Lung (tissue), 11 donors: ENCODE measurements at regions not wholly inside any gene's neighbourhood (a gene's known extent, or its start where the extent isn't known, plus 50 kb on each side); places are given as distances from the start of the nearest gene placed in this dataset.

Source experiments
- ATAC-seq: fragments of 200-7000 bp; cut with Tn5 transposase; one replicate; pipeline ENCODE4 v1.9.1; 2020; ENCODE audit warnings: moderate number of reproducible peaks; ENCODE audit not compliant: insufficient read depth, low FRiP score
- DNase-seq, 3 donors: peaks; one replicate each; pipeline ENCODE4 v3.0.0-alpha.2; 2013 to 2017
- H3K27ac ChIP-seq, 2 donors: one replicate each; pipeline ENCODE4 v1.5.1; 2013; ENCODE audit warnings: mild to moderate bottlenecking in 2 of 2, moderate library complexity in 2 of 2, control low read depth in 1 of 2, inconsistent platforms in 1 of 2, low read depth in 1 of 2, low read length in 1 of 2
- H3K27me3 ChIP-seq, 3 donors: one replicate each; pipeline ENCODE4 v1.5.1; 2013; ENCODE audit warnings: low read length in 2 of 3; ENCODE audit not compliant: control insufficient read depth in 3 of 3, insufficient read depth in 3 of 3
- H3K36me3 ChIP-seq, 4 donors: one replicate each; pipeline ENCODE4 v1.5.1; 2013; ENCODE audit warnings: low read length in 4 of 4, mild to moderate bottlenecking in 1 of 4, moderate library complexity in 1 of 4; ENCODE audit not compliant: control insufficient read depth in 4 of 4, insufficient read depth in 4 of 4
- H3K4me1 ChIP-seq, 5 donors: one replicate each; pipeline ENCODE4 v1.5.1; 2013; ENCODE audit warnings: low read length in 5 of 5, mild to moderate bottlenecking in 2 of 5, moderate library complexity in 1 of 5; ENCODE audit not compliant: control insufficient read depth in 5 of 5, insufficient read depth in 5 of 5
- H3K4me3 ChIP-seq: one replicate; pipeline ENCODE4 v1.5.1; 2013; ENCODE audit warnings: mild to moderate bottlenecking, control low read depth, moderate library complexity
- H3K9ac ChIP-seq, 2 donors: one replicate each; pipeline ENCODE4 v1.5.1; 2013; ENCODE audit warnings: low read length in 2 of 2, control low read depth in 1 of 2; ENCODE audit not compliant: insufficient read depth in 1 of 2
- H3K9me3 ChIP-seq, 4 donors: one replicate each; pipeline ENCODE4 v1.5.1; 2013; ENCODE audit warnings: low read length in 3 of 4, mild to moderate bottlenecking in 1 of 4, moderate library complexity in 1 of 4; ENCODE audit not compliant: control insufficient read depth in 4 of 4, insufficient read depth in 3 of 4
- CTCF ChIP-seq: IDR thresholded peaks from 2 replicates; pipeline ENCODE4 v1.5.1; 2012; ENCODE audit warnings: mild to moderate bottlenecking; ENCODE audit errors: control extremely low read depth, extremely low read depth
- WGBS, 2 donors: extraction: QIAGEN DNeasy Blood & Tissue Kit; methylation state at CpG; one replicate each; pipeline ENCODE4 v1.1.7; 2013; 5-methylcytosine and 5-hydroxymethylcytosine counted together
- donor health status: control.
- donor health status: control.
- donor health status: Bipolar disorder and iron deficiency.
- donor health status: healthy.
- donor health status: DM: yes; HTN: yes; CAD: no.

DNA sequence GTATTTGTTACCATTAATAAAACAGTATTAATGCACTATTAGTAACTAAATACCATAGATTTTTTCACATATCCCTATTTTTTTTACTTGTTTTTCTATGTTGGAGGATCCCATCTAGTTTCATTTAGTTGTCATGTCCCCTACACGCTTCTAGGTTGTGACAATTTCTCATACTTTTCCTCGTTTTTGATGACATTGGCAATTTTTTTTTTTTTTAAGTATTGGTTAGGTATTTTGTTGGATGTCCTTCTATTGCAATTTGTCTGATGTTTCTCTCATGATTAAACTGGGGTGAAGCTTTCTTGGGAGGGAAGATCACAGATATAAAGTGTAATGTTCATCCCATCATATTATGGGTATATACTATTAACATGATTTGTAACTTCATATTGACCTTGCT, 409.1 kb upstream of the CNTN6 start:
- Histone ChIP-seq H3K4me1 (no peaks in the 10 kb centered on the region), H3K27me3 (no peaks in the 10 kb centered on the region), H3K36me3 (no peaks in the 10 kb centered on the region), H3K9me3 (no peaks in the 10 kb centered on the region), H3K4me3 (no peak overlapping the region), H3K9ac (no peak overlapping the region), H3K27ac (no peak overlapping the region)
- no peak for ATAC-seq
- no peak for TF ChIP-seq CTCF
- no peak for DNase-seq
- WGBS, 2 donors, result 64 to 71% methylated on average over 2 of the region's 2 CpGs

GRCh38 chr3:690770-691169, 402.1 kb upstream of the CNTN6 start:
- Histone ChIP-seq H3K9ac (no peak overlapping the region), H3K9me3 (peaks cover 0 to 10% (median 0%) of the 10 kb centered on the region in 4 donors), H3K4me1 (no peaks in the 10 kb centered on the region), H3K27me3 (no peaks in the 10 kb centered on the region), H3K36me3 (no peaks in the 10 kb centered on the region), H3K27ac (no peak overlapping the region), H3K4me3 (no peak overlapping the region)
- DNase-seq (no peak), ATAC-seq (no peak)
- no peak for TF ChIP-seq CTCF
- WGBS, 2 donors, result 82 to 87% methylated on average over 4 of the region's 4 CpGs

DNA sequence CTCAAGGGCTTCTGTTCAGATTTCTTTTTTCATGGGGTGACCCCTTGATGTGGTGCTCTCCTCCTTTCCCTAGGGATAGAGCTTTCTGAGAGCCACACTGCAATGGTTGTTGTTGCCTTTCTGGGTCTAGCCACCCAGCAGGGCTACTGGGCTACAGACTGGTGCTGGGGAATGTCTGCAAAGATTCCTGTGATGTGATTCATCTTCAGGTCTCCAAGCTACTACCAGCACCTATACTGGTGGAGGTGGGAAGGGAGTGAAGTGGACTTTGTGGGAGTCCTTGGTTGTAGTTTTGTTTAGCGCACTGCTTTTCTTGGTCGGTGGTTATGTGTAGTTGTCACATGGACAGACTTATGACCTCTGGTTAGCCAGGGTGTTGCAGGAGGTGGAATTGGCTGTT, 392.3 kb upstream of the CNTN6 start:
- Histone ChIP-seq H3K27ac (no peak overlapping the region), H3K36me3 (no peaks in the 10 kb centered on the region), H3K27me3 (no peaks in the 10 kb centered on the region), H3K4me3 (no peak overlapping the region), H3K9me3 (peaks cover 0 to 2% (median 0%) of the 10 kb centered on the region in 4 donors), H3K9ac (no peak overlapping the region), H3K4me1 (no peaks in the 10 kb centered on the region)
- no peak for DNase-seq
- no peak for ATAC-seq
- WGBS, 2 donors, result 85 to 95% methylated on average over 2 of the region's 2 CpGs
- TF ChIP-seq CTCF, result no peak

GRCh38 chr3:707041-707440, 385.8 kb upstream of the CNTN6 start:
- ATAC-seq (no peak), DNase-seq (no peak)
- 37 to 40% methylated on average over 2 of the region's 2 CpGs for WGBS, 2 donors
- H3K4me1 ChIP-seq, result no peaks in the 10 kb centered on the region
- H3K4me3 ChIP-seq, result no peak overlapping the region
- no peaks in the 10 kb centered on the region for H3K36me3 ChIP-seq
- peaks cover 0 to 1% (median 0%) of the 10 kb centered on the region in 4 donors for H3K9me3 ChIP-seq
- H3K9ac ChIP-seq, result no peak overlapping the region
- TF ChIP-seq CTCF, result no peak
- H3K27ac ChIP-seq, result no peak overlapping the region
- H3K27me3 ChIP-seq, result no peaks in the 10 kb centered on the region
